ENCODE measurements at regions not wholly inside any gene's neighbourhood (a gene's known extent, or its start where the extent isn't known, plus 50 kb on each side); places are given as distances from the start of the nearest gene placed in this dataset.

GRCh38 chr18:57210107-57210715 is 63.3 kb downstream of the BOD1L2 start:
- no peak for TF ChIP-seq CTCF (IDR thresholded peaks at IDR 0.05)

GRCh38 chr18:57210716-57211411 is 64.0 kb downstream of the BOD1L2 start:
- DNase-seq, result no peak
- no peak overlapping the region for H3K27ac ChIP-seq
- TF ChIP-seq CTCF (IDR thresholded peaks at IDR 0.05), result no peak
- peaks cover 0 to 14% of the 10 kb centered on the region in 2 donors for H3K27me3 ChIP-seq
- peaks cover 0 to 11% (median 5%) of the 10 kb centered on the region in 4 donors for H3K4me1 ChIP-seq
- intact Hi-C loops (cut with DNase I; ENCODE audit: low total_unique reads), result no loop called here
- H3K4me3 ChIP-seq, result no peak overlapping the region
- H3K9me3 ChIP-seq, result no peaks in the 10 kb centered on the region
- H3K36me3 ChIP-seq, result no peaks in the 10 kb centered on the region

More at GRCh38 chr18:57210107-57210715, 63.3 kb downstream of the BOD1L2 start:
- peaks cover 0 to 11% (median 5%) of the 10 kb centered on the region in 4 donors for H3K4me1 ChIP-seq
- H3K27ac ChIP-seq, result no peak overlapping the region
- intact Hi-C loops (cut with DNase I; ENCODE audit: low total_unique reads), result no loop called here
- peaks cover 0 to 14% of the 10 kb centered on the region in 2 donors for H3K27me3 ChIP-seq
- DNase-seq, result peak in 1 of 2 donors; percentile 49
- no peaks in the 10 kb centered on the region for H3K9me3 ChIP-seq
- no peaks in the 10 kb centered on the region for H3K36me3 ChIP-seq
- H3K4me3 ChIP-seq, result peak overlapping the region in 1 of 2 donors; percentile 6

GRCh38 chr18:57211412-57211750 is 64.5 kb downstream of the BOD1L2 start:
- no peaks in the 10 kb centered on the region for H3K36me3 ChIP-seq
- intact Hi-C loops (cut with DNase I; ENCODE audit: low total_unique reads), result no loop called here
- no peak for DNase-seq
- no peaks in the 10 kb centered on the region for H3K9me3 ChIP-seq
- no peak overlapping the region for H3K4me3 ChIP-seq
- TF ChIP-seq CTCF (IDR thresholded peaks at IDR 0.05), result no peak
- no peak overlapping the region for H3K27ac ChIP-seq
- H3K4me1 ChIP-seq, result peaks cover 0 to 11% (median 5%) of the 10 kb centered on the region in 4 donors
- peaks cover 0 to 14% of the 10 kb centered on the region in 2 donors for H3K27me3 ChIP-seq

- no peaks in the 10 kb centered on the region for H3K9me3 ChIP-seq
- no peak overlapping the region for H3K27ac ChIP-seq
- peaks cover 0 to 11% (median 5%) of the 10 kb centered on the region in 4 donors for H3K4me1 ChIP-seq
- H3K27me3 ChIP-seq, result peaks cover 0 to 14% of the 10 kb centered on the region in 2 donors
- no peaks in the 10 kb centered on the region for H3K36me3 ChIP-seq
- no peak for TF ChIP-seq CTCF (IDR thresholded peaks at IDR 0.05)
- no peak overlapping the region for H3K4me3 ChIP-seq
- DNase-seq, result no peak
- intact Hi-C loops (cut with DNase I; ENCODE audit: low total_unique reads), result no loop called here
Observed at GRCh38 chr18:57211776-57212175, 64.9 kb downstream of the BOD1L2 start.

- peaks cover 0 to 11% (median 5%) of the 10 kb centered on the region in 4 donors for H3K4me1 ChIP-seq
- H3K27ac ChIP-seq, result no peak overlapping the region
- TF ChIP-seq CTCF (IDR thresholded peaks at IDR 0.05), result no peak
- no peak for DNase-seq
- intact Hi-C loops (cut with DNase I; ENCODE audit: low total_unique reads), result no loop called here
- no peak overlapping the region for H3K4me3 ChIP-seq
- H3K36me3 ChIP-seq, result no peaks in the 10 kb centered on the region
- H3K27me3 ChIP-seq, result peaks cover 0 to 14% of the 10 kb centered on the region in 2 donors
- no peaks in the 10 kb centered on the region for H3K9me3 ChIP-seq
Observed at GRCh38 chr18:57212678-57213077, 65.8 kb downstream of the BOD1L2 start.
